B cell (primary cell): ENCODE measurements at regions not wholly inside any gene's neighbourhood (a gene's known extent, or its start where the extent isn't known, plus 50 kb on each side); places are given as distances from the start of the nearest gene placed in this dataset.

Experiments used
- CTCF ChIP-seq: fragments of 200-600 bp; IDR thresholded peaks from one replicate; pipeline ENCODE4 v1.8.0; 2022; ENCODE audit warnings: antibody characterized with exemption, mild to moderate bottlenecking
- EZH2 ChIP-seq: IDR thresholded peaks from 2 replicates; pipeline ENCODE4 v1.6.1; 2012; ENCODE audit warnings: borderline replicate concordance, low read depth, mild to moderate bottlenecking, moderate library complexity, low read length; ENCODE audit not compliant: insufficient read depth, poor library complexity, severe bottlenecking

GRCh38 chr17:69725146-69725545 lies 310.6 kb downstream of the MAP2K6 start:
- no peak for TF ChIP-seq CTCF
- no peak for TF ChIP-seq EZH2
